IMR-90 (cell line): ENCODE measurements at regions not wholly inside any gene's neighbourhood (a gene's known extent, or its start where the extent isn't known, plus 50 kb on each side); places are given as distances from the start of the nearest gene placed in this dataset.

Source experiments
- ATAC-seq: fragments of 200-7000 bp; cut with Tn5 transposase; 2 replicates; pipeline ENCODE4 v1.9.1; 2020; ENCODE audit warnings: low read depth, mild to moderate bottlenecking, moderate library complexity
- BruUV-seq: library from RNA; stranded (reverse); fragments of 400-500 nt; replicated peaks from 2 replicates; lab custom pipeline; 2021; lab: Mats Ljungman, UMichigan
- CTCF ChIA-PET: fragments of 300-600 bp; formaldehyde crosslinking; extraction: SDS; loops from one replicate; lab custom pipeline; 2021; ENCODE audit warnings: antibody characterized with exemption; lab: Yijun Ruan, JAX
- POLR2A ChIA-PET: fragments of 300-600 bp; sonication (Branson Sonifier 250); formaldehyde crosslinking; loops from one replicate; lab custom pipeline; 2022; ENCODE audit warnings: antibody characterized with exemption; ENCODE audit not compliant: unreplicated experiment; lab: Charles Lee
- DNase-seq: peaks from one replicate; pipeline ENCODE4 v3.0.0; 2013
- H2AFZ ChIP-seq: replicated peaks from 2 replicates; pipeline ENCODE3; 2013; ENCODE audit warnings: low read length, mild to moderate bottlenecking; ENCODE audit not compliant: poor library complexity
- H2AK5ac ChIP-seq: 2 replicates; pipeline ENCODE4 v1.6.1; 2013; ENCODE audit warnings: low read depth, low read length, inconsistent platforms
- H2AK9ac ChIP-seq: replicated peaks from 2 replicates; pipeline ENCODE3; 2013; ENCODE audit warnings: mild to moderate bottlenecking, low read depth, low read length, moderate library complexity; ENCODE audit not compliant: poor library complexity
- H2BK120ac ChIP-seq: 2 replicates; pipeline ENCODE4 v1.6.1; 2013; ENCODE audit warnings: low read depth, low read length, inconsistent platforms
- H2BK15ac ChIP-seq: 3 replicates; pipeline ENCODE4 v1.6.1; 2013; ENCODE audit warnings: low read depth, low read length, inconsistent platforms
- H2BK20ac ChIP-seq: 2 replicates; pipeline ENCODE4 v1.6.1; 2013; ENCODE audit warnings: low read depth, mild to moderate bottlenecking, inconsistent platforms, low read length, moderate library complexity
- H2BK5ac ChIP-seq: 2 replicates; pipeline ENCODE4 v1.6.1; 2013; ENCODE audit warnings: mild to moderate bottlenecking, low read depth, low read length, inconsistent platforms; ENCODE audit not compliant: poor library complexity, severe bottlenecking
- H3K14ac ChIP-seq: replicated peaks from 2 replicates; pipeline ENCODE4 v1.6.1; 2013; ENCODE audit warnings: low read depth, low read length, inconsistent platforms
- H3K18ac ChIP-seq: 2 replicates; pipeline ENCODE4 v1.6.1; 2013; ENCODE audit warnings: low read depth, low read length, control low read depth
- H3K23ac ChIP-seq: 2 replicates; pipeline ENCODE4 v1.6.1; 2013; ENCODE audit warnings: low read depth, low read length, inconsistent platforms
- H3K27ac ChIP-seq: 2 replicates; pipeline ENCODE4 v1.5.1; 2013; ENCODE audit warnings: mild to moderate bottlenecking, control low read depth, low read length; ENCODE audit not compliant: insufficient read depth
- H3K27me3 ChIP-seq: 2 replicates; pipeline ENCODE4 v1.6.1; 2013; ENCODE audit warnings: low read length; ENCODE audit not compliant: control insufficient read depth, insufficient read depth
- H3K36me3 ChIP-seq: 2 replicates; pipeline ENCODE4 v1.6.1; 2013; ENCODE audit warnings: low read length, mixed read lengths; ENCODE audit not compliant: control insufficient read depth, insufficient read depth
- H3K4ac ChIP-seq: 2 replicates; pipeline ENCODE4 v1.6.1; 2013; ENCODE audit warnings: low read depth, low read length, inconsistent platforms
- H3K4me1 ChIP-seq: 2 replicates; pipeline ENCODE4 v1.6.1; 2013; ENCODE audit warnings: low read length, mixed read lengths; ENCODE audit not compliant: control insufficient read depth, insufficient read depth
- H3K4me2 ChIP-seq: 2 replicates; pipeline ENCODE4 v1.6.1; 2013; ENCODE audit warnings: low read depth, mild to moderate bottlenecking, control low read depth, low read length, moderate library complexity
- H3K4me3 ChIP-seq: 2 replicates; pipeline ENCODE4 v1.5.1; 2013; ENCODE audit warnings: low read depth, mild to moderate bottlenecking, control low read depth, low read length, moderate library complexity; ENCODE audit not compliant: insufficient read depth
- H3K56ac ChIP-seq: 2 replicates; pipeline ENCODE4 v1.6.1; 2013; ENCODE audit warnings: low read length, inconsistent platforms; ENCODE audit not compliant: insufficient read depth; ENCODE audit errors: extremely low read depth
- H3K79me1 ChIP-seq, 2 experiments: 2 replicates each; pipeline ENCODE4 v1.6.1; 2013; ENCODE audit warnings: low read length in 2 of 2, inconsistent platforms in 1 of 2, low read depth in 1 of 2
- H3K9ac ChIP-seq: 2 replicates; pipeline ENCODE4 v1.6.1; 2013; ENCODE audit warnings: low read depth, low read length, control low read depth
- H3K9me1 ChIP-seq: 2 replicates; pipeline ENCODE4 v1.6.1; 2013; ENCODE audit warnings: low read length, inconsistent platforms; ENCODE audit not compliant: insufficient read depth
- H3K9me3 ChIP-seq: 2 replicates; pipeline ENCODE4 v1.6.1; 2013; ENCODE audit warnings: low read length; ENCODE audit not compliant: control insufficient read depth, insufficient read depth
- H4K20me1 ChIP-seq: 2 replicates; pipeline ENCODE4 v1.6.1; 2013; ENCODE audit warnings: low read length, inconsistent platforms; ENCODE audit not compliant: insufficient read depth
- H4K5ac ChIP-seq: 2 replicates; pipeline ENCODE4 v1.6.1; 2013; ENCODE audit warnings: mild to moderate bottlenecking, low read depth, low read length, control low read depth
- H4K8ac ChIP-seq, 2 experiments: 2 replicates each; pipeline ENCODE4 v1.6.1; 2013; ENCODE audit warnings: low read depth in 2 of 2, low read length in 2 of 2, control low read depth in 1 of 2, inconsistent platforms in 1 of 2
- H4K91ac ChIP-seq: 2 replicates; pipeline ENCODE4 v1.6.1; 2013; ENCODE audit warnings: low read depth, low read length, inconsistent platforms; ENCODE audit not compliant: insufficient read depth
- BHLHE40 ChIP-seq: fragments of 150-350 bp; IDR thresholded peaks from 2 replicates; pipeline ENCODE4 v1.6.1; 2016; ENCODE audit warnings: mild to moderate bottlenecking, low read depth, low read length
- CHD1 ChIP-seq: IDR thresholded peaks from 2 replicates; pipeline ENCODE4 v1.6.1; 2012; ENCODE audit warnings: low read depth, low read length, improper control_type of control experiment
- CTCF ChIP-seq: conservative IDR thresholded peaks from 2 replicates; pipeline ENCODE4 v1.5.1; 2012; ENCODE audit warnings: mild to moderate bottlenecking, low read depth, low read length, improper control_type of control experiment
- MAFK ChIP-seq: IDR thresholded peaks from 2 replicates; pipeline ENCODE4 v1.6.1; 2012; ENCODE audit warnings: low read depth, low read length, improper control_type of control experiment
- MAZ ChIP-seq: IDR thresholded peaks from 2 replicates; pipeline ENCODE4 v1.6.1; 2012; ENCODE audit warnings: low read depth, mild to moderate bottlenecking, low read length, improper control_type of control experiment, moderate library complexity, borderline replicate concordance
- NFE2L2 ChIP-seq: fragments of 150-350 bp; IDR thresholded peaks from 2 replicates; pipeline ENCODE4 v1.6.1; 2016; ENCODE audit warnings: low read depth, mild to moderate bottlenecking, low read length
- POLR2A ChIP-seq: IDR thresholded peaks from 2 replicates; pipeline ENCODE4 v1.6.1; 2012; ENCODE audit warnings: mild to moderate bottlenecking, low read depth, low read length
- RAD21 ChIP-seq: IDR thresholded peaks from 2 replicates; pipeline ENCODE4 v1.6.1; 2012; ENCODE audit warnings: low read length, improper control_type of control experiment
- RCOR1 ChIP-seq: IDR thresholded peaks from 2 replicates; pipeline ENCODE4 v1.6.1; 2012; ENCODE audit warnings: mild to moderate bottlenecking, low read length, improper control_type of control experiment; ENCODE audit not compliant: insufficient replicate concordance
- RFX5 ChIP-seq: IDR thresholded peaks from 2 replicates; pipeline ENCODE4 v1.8.0; 2012; ENCODE audit warnings: low read depth, mild to moderate bottlenecking, low read length, moderate library complexity
- SMC3 ChIP-seq: fragments of 150-350 bp; IDR thresholded peaks from 2 replicates; pipeline ENCODE4 v1.6.1; 2016; ENCODE audit warnings: low read depth, mild to moderate bottlenecking, antibody characterized with exemption, low read length, moderate library complexity
- WGBS, 2 experiments: methylation state at CpG; one replicate each; pipeline versions ENCODE4 v1.1.5 to v1.1.7; 2013; ENCODE audit warnings: missing lambda C conversion rate in 2 of 2; ENCODE audit not compliant: insufficient read length in 1 of 2; ENCODE audit errors: extremely low coverage in 2 of 2; 5-methylcytosine and 5-hydroxymethylcytosine counted together
- dilution Hi-C: fragments of 300-500 bp; cut with HindIII; formaldehyde crosslinking; loops from one replicate; pipeline ENCODE4 v1.14.3; 2018; ENCODE audit warnings: low sequenced_read_pairs; ENCODE audit not compliant: unreplicated experiment
- in situ Hi-C: fragments of 300-500 bp; cut with MboI; formaldehyde crosslinking; loops from 3 replicates; pipeline ENCODE4 v1.14.3; 2019; ENCODE audit warnings: low sequenced_read_pairs, inconsistent platforms, mixed read lengths
- intact Hi-C: fragments of 100-400 bp; cut with micrococcal nuclease; formaldehyde crosslinking; loops from 2 replicates; pipeline ENCODE4 v1.10.0; 2022
- TF ChIP-seq, protein P1 (sequence below): fragments of 150-350 bp; IDR thresholded peaks from 2 replicates; pipeline ENCODE4 v1.6.1; 2016; ENCODE audit warnings: low read depth, mild to moderate bottlenecking, low read length, moderate library complexity, borderline replicate concordance

GRCh38 chr7:106573738-106574137 is 87.2 kb downstream of the CCDC71L start:
- dilution Hi-C loops (no loop called here), in situ Hi-C loops (no loop called here), intact Hi-C loops (no loop called here)
- no TSS peak for BruUV-seq
- H4K5ac ChIP-seq: no peak overlapping the region
- H4K20me1 ChIP-seq: no peaks in the 10 kb centered on the region
- H4K91ac ChIP-seq: no peak overlapping the region
- DNase-seq (no peak), ATAC-seq (no peak)
- no peak overlapping the region for H2AK9ac ChIP-seq
- H2BK20ac ChIP-seq: no peak overlapping the region
- ChIA-PET POLR2A (no interaction called here), CTCF (no interaction called here)
- H3K9ac ChIP-seq: no peak overlapping the region
- no peak overlapping the region for H3K27ac ChIP-seq
- H3K9me1 ChIP-seq: 0 out of 2 replicates have a peak, but pooled peaks cover 2% of the 10 kb centered on the region
- H4K8ac ChIP-seq: no peak overlapping the region
- no peak overlapping the region for H2AK5ac ChIP-seq
- H2BK5ac ChIP-seq: no peak overlapping the region
- no peaks in the 10 kb centered on the region for H3K36me3 ChIP-seq
- no peaks in the 10 kb centered on the region for H3K9me3 ChIP-seq
- no peak overlapping the region for H3K4me2 ChIP-seq
- TF ChIP-seq CHD1 (no peak), MAFK (no peak), RCOR1 (no peak), RFX5 (no peak), RAD21 (no peak), MAZ (no peak), POLR2A (no peak), CTCF (no peak), SMC3 (no peak), NFE2L2 (no peak), BHLHE40 (no peak)
- TF ChIP-seq, protein P1, sequence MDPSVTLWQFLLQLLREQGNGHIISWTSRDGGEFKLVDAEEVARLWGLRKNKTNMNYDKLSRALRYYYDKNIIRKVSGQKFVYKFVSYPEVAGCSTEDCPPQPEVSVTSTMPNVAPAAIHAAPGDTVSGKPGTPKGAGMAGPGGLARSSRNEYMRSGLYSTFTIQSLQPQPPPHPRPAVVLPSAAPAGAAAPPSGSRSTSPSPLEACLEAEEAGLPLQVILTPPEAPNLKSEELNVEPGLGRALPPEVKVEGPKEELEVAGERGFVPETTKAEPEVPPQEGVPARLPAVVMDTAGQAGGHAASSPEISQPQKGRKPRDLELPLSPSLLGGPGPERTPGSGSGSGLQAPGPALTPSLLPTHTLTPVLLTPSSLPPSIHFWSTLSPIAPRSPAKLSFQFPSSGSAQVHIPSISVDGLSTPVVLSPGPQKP: no peak
- H2BK15ac ChIP-seq: no peak overlapping the region; the same call in 2 of the 3 replicates
- no peak overlapping the region for H2BK120ac ChIP-seq
- no peaks in the 10 kb centered on the region for H3K27me3 ChIP-seq
- H3K23ac ChIP-seq: no peak overlapping the region
- H2AFZ ChIP-seq: no peak overlapping the region
- no peak overlapping the region for H3K18ac ChIP-seq
- no peak overlapping the region for H3K56ac ChIP-seq
- peaks cover 4% of the 10 kb centered on the region for H3K4me1 ChIP-seq
- H3K14ac ChIP-seq: no peak overlapping the region
- H3K79me1 ChIP-seq: no peaks in the 10 kb centered on the region
- 83% methylated on average over 2 of the region's 3 CpGs; no CpG with 5 or more reads in 1 of the 2 experiments for WGBS, 2 experiments
- H3K4me3 ChIP-seq: no peak overlapping the region
- no peak overlapping the region for H3K4ac ChIP-seq
